HepG2 (cell line): ENCODE measurements at regions not wholly inside any gene's neighbourhood (a gene's known extent, or its start where the extent isn't known, plus 50 kb on each side); places are given as distances from the start of the nearest gene placed in this dataset.

Experiments
- REXO4 ChIP-seq: sonication (generic); formaldehyde crosslinking; IDR thresholded peaks from 2 replicates; pipeline ENCODE4 v1.8.0; 2022; ENCODE audit warnings: missing genetic modification reagents, mild to moderate bottlenecking, borderline replicate concordance
- TARDBP ChIP-seq: sonication (generic); formaldehyde crosslinking; IDR thresholded peaks from 2 replicates; pipeline ENCODE4 v1.8.0; 2022; ENCODE audit warnings: mild to moderate bottlenecking, missing genetic modification reagents
- ZNF20 ChIP-seq: sonication (generic); formaldehyde crosslinking; IDR thresholded peaks from 2 replicates; pipeline ENCODE4 v1.4.0; 2020; ENCODE audit warnings: mild to moderate bottlenecking, moderate library complexity, missing genetic modification reagents
- TF ChIP-seq, protein P1 (sequence below): sonication (generic); formaldehyde crosslinking; IDR thresholded peaks from 2 replicates; pipeline ENCODE4 v1.8.0; 2022; ENCODE audit warnings: mild to moderate bottlenecking, missing genetic modification reagents, borderline replicate concordance
- TF ChIP-seq, protein P2 (sequence below): sonication (generic); formaldehyde crosslinking; IDR thresholded peaks from 2 replicates; pipeline ENCODE4 v1.4.0; 2020; ENCODE audit warnings: missing genetic modification reagents
- TF ChIP-seq, protein P3 (sequence below): IDR thresholded peaks from 2 replicates; pipeline ENCODE4 v1.6.1; 2016; ENCODE audit warnings: low read depth
- TF ChIP-seq, protein P4 (sequence below): sonication (generic); formaldehyde crosslinking; IDR thresholded peaks from one replicate; pipeline ENCODE4 v1.5.1; 2020; ENCODE audit warnings: mild to moderate bottlenecking, missing genetic modification reagents; ENCODE audit errors: not compliant biosample characterization

GRCh38 chr5:89301321-89302025 is 418.5 kb upstream of the MEF2C start (continued):
- no peak for TF ChIP-seq TARDBP (CRISPR knock-in tag)
- TF ChIP-seq, protein P1, sequence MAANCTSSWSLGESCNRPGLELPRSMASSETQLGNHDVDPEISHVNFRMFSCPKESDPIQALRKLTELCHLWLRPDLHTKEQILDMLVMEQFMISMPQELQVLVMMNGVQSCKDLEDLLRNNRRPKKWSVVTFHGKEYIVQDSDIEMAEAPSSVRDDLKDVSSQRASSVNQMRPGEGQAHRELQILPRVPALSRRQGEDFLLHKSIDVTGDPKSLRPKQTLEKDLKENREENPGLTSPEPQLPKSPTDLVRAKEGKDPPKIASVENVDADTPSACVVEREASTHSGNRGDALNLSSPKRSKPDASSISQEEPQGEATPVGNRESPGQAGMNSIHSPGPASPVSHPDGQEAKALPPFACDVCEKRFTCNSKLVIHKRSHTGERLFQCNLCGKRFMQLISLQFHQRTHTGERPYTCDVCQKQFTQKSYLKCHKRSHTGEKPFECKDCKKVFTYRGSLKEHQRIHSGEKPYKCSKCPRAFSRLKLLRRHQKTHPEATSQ, result no peak
- TF ChIP-seq REXO4, result no peak
- TF ChIP-seq, protein P2, sequence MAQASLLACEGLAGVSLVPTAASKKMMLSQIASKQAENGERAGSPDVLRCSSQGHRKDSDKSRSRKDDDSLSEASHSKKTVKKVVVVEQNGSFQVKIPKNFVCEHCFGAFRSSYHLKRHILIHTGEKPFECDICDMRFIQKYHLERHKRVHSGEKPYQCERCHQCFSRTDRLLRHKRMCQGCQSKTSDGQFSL (CRISPR knock-in tag), result no peak
- TF ChIP-seq, protein P3, sequence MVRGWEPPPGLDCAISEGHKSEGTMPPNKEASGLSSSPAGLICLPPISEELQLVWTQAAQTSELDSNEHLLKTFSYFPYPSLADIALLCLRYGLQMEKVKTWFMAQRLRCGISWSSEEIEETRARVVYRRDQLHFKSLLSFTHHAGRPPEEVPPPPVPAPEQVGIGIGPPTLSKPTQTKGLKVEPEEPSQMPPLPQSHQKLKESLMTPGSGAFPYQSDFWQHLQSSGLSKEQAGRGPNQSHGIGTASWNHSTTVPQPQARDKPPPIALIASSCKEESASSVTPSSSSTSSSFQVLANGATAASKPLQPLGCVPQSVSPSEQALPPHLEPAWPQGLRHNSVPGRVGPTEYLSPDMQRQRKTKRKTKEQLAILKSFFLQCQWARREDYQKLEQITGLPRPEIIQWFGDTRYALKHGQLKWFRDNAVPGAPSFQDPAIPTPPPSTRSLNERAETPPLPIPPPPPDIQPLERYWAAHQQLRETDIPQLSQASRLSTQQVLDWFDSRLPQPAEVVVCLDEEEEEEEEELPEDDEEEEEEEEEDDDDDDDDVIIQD (CRISPR knock-in tag), result no peak
- TF ChIP-seq, protein P4, sequence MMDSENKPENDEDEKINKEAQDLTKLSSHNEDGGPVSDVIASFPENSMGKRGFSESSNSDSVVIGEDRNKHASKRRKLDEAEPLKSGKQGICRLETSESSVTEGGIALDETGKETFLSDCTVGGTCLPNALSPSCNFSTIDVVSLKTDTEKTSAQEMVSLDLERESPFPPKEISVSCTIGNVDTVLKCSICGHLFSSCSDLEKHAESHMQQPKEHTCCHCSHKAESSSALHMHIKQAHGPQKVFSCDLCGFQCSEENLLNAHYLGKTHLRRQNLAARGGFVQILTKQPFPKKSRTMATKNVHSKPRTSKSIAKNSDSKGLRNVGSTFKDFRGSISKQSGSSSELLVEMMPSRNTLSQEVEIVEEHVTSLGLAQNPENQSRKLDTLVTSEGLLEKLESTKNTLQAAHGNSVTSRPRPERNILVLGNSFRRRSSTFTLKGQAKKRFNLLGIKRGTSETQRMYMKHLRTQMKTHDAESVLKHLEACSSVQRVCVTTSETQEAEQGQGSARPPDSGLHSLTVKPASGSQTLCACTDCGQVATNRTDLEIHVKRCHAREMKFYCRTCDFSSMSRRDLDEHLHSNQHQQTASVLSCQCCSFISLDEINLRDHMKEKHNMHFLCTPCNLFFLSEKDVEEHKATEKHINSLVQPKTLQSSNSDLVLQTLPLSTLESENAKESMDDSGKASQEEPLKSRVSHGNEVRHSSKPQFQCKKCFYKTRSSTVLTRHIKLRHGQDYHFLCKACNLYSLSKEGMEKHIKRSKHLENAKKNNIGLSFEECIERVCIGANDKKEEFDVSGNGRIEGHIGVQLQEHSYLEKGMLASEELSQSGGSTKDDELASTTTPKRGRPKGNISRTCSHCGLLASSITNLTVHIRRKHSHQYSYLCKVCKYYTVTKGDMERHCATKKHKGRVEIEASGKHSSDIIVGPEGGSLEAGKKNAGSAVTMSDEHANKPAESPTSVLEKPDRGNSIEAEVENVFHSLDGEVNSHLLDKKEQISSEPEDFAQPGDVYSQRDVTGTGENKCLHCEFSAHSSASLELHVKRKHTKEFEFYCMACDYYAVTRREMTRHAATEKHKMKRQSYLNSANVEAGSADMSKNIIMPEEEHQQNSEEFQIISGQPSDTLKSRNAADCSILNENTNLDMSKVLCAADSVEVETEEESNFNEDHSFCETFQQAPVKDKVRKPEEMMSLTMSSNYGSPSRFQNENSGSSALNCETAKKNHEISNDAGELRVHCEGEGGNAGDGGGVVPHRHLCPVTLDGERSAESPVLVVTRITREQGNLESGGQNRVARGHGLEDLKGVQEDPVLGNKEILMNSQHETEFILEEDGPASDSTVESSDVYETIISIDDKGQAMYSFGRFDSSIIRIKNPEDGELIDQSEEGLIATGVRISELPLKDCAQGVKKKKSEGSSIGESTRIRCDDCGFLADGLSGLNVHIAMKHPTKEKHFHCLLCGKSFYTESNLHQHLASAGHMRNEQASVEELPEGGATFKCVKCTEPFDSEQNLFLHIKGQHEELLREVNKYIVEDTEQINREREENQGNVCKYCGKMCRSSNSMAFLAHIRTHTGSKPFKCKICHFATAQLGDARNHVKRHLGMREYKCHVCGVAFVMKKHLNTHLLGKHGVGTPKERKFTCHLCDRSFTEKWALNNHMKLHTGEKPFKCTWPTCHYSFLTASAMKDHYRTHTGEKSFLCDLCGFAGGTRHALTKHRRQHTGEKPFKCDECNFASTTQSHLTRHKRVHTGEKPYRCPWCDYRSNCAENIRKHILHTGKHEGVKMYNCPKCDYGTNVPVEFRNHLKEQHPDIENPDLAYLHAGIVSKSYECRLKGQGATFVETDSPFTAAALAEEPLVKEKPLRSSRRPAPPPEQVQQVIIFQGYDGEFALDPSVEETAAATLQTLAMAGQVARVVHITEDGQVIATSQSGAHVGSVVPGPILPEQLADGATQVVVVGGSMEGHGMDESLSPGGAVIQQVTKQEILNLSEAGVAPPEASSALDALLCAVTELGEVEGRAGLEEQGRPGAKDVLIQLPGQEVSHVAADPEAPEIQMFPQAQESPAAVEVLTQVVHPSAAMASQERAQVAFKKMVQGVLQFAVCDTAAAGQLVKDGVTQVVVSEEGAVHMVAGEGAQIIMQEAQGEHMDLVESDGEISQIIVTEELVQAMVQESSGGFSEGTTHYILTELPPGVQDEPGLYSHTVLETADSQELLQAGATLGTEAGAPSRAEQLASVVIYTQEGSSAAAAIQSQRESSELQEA, result no peak
- TF ChIP-seq ZNF20, result no peak
